DOHH2 (cell line): ENCODE measurements at regions not wholly inside any gene's neighbourhood (a gene's known extent, or its start where the extent isn't known, plus 50 kb on each side); places are given as distances from the start of the nearest gene placed in this dataset.
"Not testable (repeated sequence)": the region's sequence is repeated elsewhere in the genome, so short reads cannot be mapped to it uniquely, and the experiment has no call there.

Experiments
- H3F3A ChIP-seq: fragments of 200-600 bp; sonication (generic), shearing (Covaris generic); 2 replicates; pipeline ENCODE4 v1.6.0; 2016; ENCODE audit warnings: antibody characterized with exemption, mild to moderate bottlenecking; ENCODE audit not compliant: control insufficient read depth, insufficient read depth
- H3K27ac ChIP-seq: fragments of 200-600 bp; sonication (generic); 2 replicates; pipeline ENCODE4 v1.5.1; 2014; ENCODE audit warnings: low read depth, mild to moderate bottlenecking, low read length, moderate library complexity
- H3K27me3 ChIP-seq: fragments of 200-600 bp; sonication (generic); 2 replicates; pipeline ENCODE4 v1.6.1; 2014; ENCODE audit warnings: mild to moderate bottlenecking, low read length, mixed read lengths; ENCODE audit not compliant: control insufficient read depth
- H3K36me3 ChIP-seq: fragments of 200-600 bp; sonication (generic); 2 replicates; pipeline ENCODE4 v1.6.1; 2014; ENCODE audit warnings: mild to moderate bottlenecking, low read length, moderate library complexity, mixed read lengths; ENCODE audit not compliant: control insufficient read depth
- H3K4me1 ChIP-seq: fragments of 200-600 bp; sonication (generic); 2 replicates; pipeline ENCODE4 v1.6.1; 2014; ENCODE audit warnings: mild to moderate bottlenecking, low read length, mixed read lengths; ENCODE audit not compliant: control insufficient read depth
- H3K4me2 ChIP-seq: fragments of 200-600 bp; sonication (generic); 2 replicates; pipeline ENCODE4 v1.6.0; 2014; ENCODE audit warnings: mild to moderate bottlenecking, low read length, moderate library complexity
- H3K4me3 ChIP-seq: fragments of 200-600 bp; sonication (generic); 2 replicates; pipeline ENCODE4 v1.5.1; 2014; ENCODE audit warnings: mild to moderate bottlenecking, low read length, mixed read lengths
- H3K79me2 ChIP-seq: fragments of 200-600 bp; sonication (generic); 2 replicates; pipeline ENCODE4 v1.6.1; 2014; ENCODE audit warnings: mild to moderate bottlenecking, low read length, mixed read lengths; ENCODE audit not compliant: control insufficient read depth
- H3K9me2 ChIP-seq: fragments of 200-600 bp; sonication (generic); replicated peaks from 2 replicates; pipeline ENCODE4 v1.6.1; 2014; ENCODE audit warnings: mild to moderate bottlenecking, low read length, mixed read lengths; ENCODE audit not compliant: control insufficient read depth
- H3K9me3 ChIP-seq: fragments of 200-600 bp; sonication (generic); 2 replicates; pipeline ENCODE4 v1.6.1; 2014; ENCODE audit warnings: antibody characterized with exemption, low read length, mixed read lengths; ENCODE audit not compliant: control insufficient read depth, insufficient read depth
- H4K20me1 ChIP-seq: fragments of 200-600 bp; sonication (generic); 2 replicates; pipeline ENCODE4 v1.6.0; 2014; ENCODE audit warnings: low read depth, mild to moderate bottlenecking, antibody characterized with exemption, low read length, moderate library complexity; ENCODE audit not compliant: control insufficient read depth, insufficient read depth

DNA sequence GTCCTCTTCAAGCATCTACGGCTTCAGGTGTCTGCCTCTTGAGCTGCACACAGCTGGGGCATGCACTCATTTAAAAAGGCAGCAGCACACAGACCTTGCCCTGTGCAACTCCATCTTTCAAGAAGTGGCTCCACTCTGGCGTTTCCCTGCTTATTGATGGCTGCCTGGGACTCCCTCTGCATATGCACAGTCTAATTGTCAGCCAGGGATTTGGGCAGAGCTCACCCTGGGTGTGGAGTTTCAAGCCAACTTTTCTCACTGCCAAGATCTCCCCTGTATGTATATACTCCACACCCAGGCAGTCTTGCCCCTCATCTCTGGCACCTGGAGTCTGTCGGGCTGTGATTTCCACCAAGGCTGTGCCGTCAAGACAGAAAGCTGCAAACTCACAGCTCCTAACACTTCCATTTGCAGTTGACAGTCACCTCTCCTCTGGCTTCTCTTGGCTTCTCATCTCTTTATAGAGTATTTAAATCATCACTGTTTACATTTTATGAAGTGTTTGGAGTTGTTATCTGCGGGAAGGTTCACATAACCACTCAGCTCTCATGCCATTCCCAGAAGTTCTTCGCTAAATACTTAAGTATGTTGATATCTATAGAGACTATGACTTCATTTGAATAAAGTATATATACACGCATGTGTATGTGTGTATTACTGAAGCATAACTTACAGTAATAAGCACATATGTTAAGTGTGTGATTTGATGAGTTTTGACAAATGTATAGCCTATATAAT, 130.5 kb upstream of the ZNF469 start:
- H3K27ac ChIP-seq, H3K4me1 ChIP-seq: not testable (repeated sequence)

DNA sequence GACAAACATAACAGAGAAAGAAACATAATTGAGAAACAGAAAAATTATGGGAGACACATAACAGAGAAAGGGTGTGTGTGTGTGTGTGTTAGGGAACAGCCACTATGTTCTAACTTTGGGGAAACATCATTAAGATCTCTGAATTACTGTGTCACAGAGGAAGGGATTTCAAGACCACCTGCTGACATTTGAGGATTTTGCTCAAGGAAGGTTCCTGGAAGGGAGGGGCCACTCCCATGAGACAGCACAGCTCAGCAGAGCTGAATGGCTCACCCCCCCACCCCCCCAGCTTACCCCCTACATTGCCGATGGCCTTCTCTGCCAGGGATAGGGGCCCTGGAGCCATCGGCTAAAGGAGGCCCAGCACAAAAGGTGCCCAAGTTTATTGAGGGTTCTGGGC, 124.6 kb upstream of the ZNF469 start:
- H3F3A ChIP-seq, H3K79me2 ChIP-seq, H3K4me1 ChIP-seq, H3K4me3 ChIP-seq, H4K20me1 ChIP-seq, H3K9me3 ChIP-seq, H3K4me2 ChIP-seq, H3K9me2 ChIP-seq, H3K36me3 ChIP-seq, H3K27me3 ChIP-seq, H3K27ac ChIP-seq: not testable (repeated sequence)

More for the DNA sequence above, 130.5 kb upstream of the ZNF469 start:
- H3K79me2 ChIP-seq, H3K4me3 ChIP-seq, H3K9me3 ChIP-seq, H3K4me2 ChIP-seq, H3K9me2 ChIP-seq, H4K20me1 ChIP-seq, H3F3A ChIP-seq, H3K27me3 ChIP-seq, H3K36me3 ChIP-seq: not testable (repeated sequence)

DNA sequence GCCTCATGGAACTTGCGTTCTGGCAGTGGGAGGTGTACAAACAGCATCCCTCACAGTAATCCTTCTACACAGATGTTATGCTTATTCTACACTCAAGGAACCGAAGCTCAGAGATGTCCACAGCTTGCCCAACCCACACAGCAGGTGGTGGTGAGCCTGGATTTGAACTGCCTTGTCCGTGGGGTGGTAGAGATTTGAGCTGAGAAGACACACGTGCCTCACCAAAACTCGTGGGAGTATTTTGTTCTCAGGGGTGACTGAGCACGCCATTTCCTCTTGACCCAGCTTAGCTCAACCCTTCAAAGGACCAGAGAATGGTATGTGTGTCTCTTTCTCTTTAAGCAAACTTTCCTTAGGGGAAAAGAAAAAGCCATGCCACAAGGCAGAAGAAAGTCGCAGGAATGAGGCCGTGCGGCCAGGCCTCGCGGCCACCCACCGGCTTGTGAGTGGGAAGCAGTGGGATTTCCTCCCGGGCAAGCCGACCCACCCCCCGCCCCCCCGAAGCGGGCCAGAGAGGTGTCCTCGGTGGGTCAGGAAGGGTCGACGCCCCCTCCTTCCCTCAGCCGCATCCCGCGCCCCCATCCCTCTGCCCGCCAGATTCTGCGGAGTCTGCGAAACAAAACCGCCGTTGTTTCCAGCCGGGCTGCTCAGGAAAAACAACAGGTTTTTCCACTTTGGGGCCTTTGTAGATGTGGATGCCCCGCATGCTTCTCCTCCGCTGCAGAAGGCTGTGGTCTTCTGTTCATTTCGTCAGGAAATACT, 123.8 kb upstream of the ZNF469 start:
- H3K4me2 ChIP-seq, H3K36me3 ChIP-seq, H3K27ac ChIP-seq, H3F3A ChIP-seq, H3K9me3 ChIP-seq, H4K20me1 ChIP-seq, H3K9me2 ChIP-seq, H3K4me1 ChIP-seq, H3K27me3 ChIP-seq, H3K4me3 ChIP-seq, H3K79me2 ChIP-seq: not testable (repeated sequence)

DNA sequence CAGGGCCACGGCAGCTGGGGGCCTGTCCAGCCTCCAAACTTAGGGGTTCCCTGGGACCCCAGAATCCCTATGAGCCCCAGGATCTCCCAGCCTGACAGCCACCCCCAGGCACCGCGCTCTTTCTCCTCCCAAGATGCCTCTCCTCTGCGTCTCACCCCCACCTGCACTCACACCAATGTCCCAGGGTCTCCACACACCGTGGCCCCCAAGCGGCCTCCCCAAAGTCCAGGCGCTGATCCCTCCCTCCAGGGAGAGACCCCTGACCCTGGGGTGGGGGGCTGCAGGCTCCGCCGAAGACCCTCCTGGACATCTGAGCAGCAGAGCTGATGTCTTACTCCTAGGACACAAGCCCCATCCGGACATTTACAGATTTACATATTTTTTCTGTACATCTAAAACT, 123.2 kb upstream of the ZNF469 start:
- not testable (repeated sequence) for H3K27ac ChIP-seq, H4K20me1 ChIP-seq, H3K4me2 ChIP-seq, H3K9me2 ChIP-seq, H3K9me3 ChIP-seq, H3F3A ChIP-seq, H3K27me3 ChIP-seq, H3K4me1 ChIP-seq, H3K79me2 ChIP-seq, H3K4me3 ChIP-seq, H3K36me3 ChIP-seq

DNA sequence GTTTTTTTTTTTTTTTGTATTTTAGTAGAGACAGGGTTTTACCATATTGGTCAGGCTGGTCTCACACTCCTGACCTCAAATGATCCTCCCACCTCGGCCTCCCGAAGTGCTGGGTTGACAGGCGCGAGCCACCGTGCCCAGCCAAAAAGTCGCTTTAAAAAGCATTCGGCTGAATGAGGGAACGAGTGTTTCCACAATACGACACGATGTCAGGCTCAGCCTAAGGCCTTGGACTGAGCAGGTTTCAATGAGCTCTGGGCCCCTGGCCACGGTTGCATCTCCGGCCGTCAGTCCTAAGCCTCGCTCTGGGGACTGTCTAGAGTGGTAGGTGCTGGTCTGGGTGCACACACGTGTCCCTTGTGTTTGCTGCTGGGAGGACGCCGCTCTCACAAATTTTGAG, 122.6 kb upstream of the ZNF469 start:
- not testable (repeated sequence) for H4K20me1 ChIP-seq, H3K79me2 ChIP-seq, H3F3A ChIP-seq, H3K4me1 ChIP-seq, H3K9me3 ChIP-seq, H3K4me3 ChIP-seq, H3K9me2 ChIP-seq, H3K27ac ChIP-seq, H3K36me3 ChIP-seq, H3K27me3 ChIP-seq, H3K4me2 ChIP-seq

DNA sequence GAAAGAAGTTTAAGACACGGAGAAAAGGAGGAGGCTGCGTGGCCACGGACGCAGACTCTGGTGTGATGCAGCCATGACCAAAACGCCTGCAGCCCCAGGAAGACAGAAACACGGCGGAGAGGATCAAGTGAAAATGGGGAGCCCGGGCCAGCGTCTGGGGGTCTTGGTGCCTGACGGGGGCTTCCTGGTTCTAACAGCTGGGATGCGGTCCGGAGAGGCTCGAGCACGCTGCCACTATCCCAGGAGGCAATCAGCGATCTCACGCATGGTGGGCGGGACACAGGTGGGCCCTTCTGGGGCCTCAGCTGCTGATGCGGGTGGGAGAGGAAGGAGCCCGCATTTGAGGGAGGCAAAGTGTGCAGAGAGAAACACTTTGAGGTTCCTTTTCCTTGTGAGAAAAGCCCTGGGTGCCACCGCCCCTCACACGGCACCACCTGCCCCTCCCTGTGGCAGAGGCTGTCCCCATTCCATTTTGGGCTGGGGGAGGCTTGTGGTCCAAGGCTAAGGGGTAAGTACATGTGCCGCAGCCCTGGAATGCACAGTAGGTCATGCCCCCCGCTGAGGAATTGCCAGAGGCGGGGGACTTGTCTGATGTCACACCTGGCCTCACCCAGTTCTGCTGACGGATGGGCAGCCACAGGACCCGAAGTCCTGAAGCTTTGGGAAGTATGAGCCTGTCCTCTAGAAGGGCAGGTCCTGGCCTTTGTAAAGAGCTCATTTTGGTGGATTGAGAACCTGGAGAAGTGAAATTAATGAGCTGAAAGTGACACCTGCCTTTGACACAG, 121.7 kb upstream of the ZNF469 start:
- not testable (repeated sequence) for H3K9me3 ChIP-seq, H4K20me1 ChIP-seq, H3K79me2 ChIP-seq, H3K27me3 ChIP-seq, H3K4me1 ChIP-seq, H3K27ac ChIP-seq, H3K4me3 ChIP-seq, H3F3A ChIP-seq, H3K4me2 ChIP-seq, H3K9me2 ChIP-seq, H3K36me3 ChIP-seq

DNA sequence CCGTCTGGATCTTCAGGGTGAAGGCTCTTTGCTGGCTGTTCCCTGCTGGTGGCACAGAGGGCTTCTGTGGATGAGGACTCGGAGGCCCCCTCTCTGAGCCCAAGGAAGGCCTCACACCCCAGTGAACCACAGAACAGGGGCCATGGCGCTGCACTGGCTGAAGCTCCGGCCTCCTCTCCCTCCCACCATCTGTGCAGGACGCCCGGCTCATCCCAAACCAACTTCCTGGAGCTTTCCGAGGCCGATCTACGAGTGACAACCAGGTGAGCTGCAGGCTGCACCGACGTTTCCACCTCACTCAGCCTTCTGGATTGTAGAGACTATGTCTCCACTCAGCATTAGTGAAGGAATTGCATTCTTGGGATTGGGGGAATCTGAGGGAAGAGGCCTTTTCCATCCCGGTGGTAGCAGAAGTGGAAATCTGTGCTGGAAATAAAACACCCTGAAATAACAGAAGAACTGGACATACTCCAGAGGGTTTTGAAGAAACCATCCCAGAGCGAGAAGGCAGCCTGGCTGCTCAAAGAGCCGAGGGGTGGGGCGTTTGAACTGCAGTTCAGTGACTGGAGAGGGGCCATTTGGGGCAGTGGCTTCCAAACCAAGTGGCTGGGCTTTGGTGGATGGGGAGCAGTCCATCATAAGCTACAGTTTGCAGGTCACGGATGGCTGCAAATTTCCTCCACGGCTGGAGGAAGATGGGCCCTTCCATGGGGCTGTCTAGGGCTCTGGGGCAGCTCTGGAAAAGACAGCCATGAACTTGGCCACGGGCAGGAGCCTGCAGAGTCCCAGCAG, 120.7 kb upstream of the ZNF469 start:
- H3K4me3 ChIP-seq, H4K20me1 ChIP-seq, H3K27ac ChIP-seq, H3K9me2 ChIP-seq, H3F3A ChIP-seq, H3K27me3 ChIP-seq, H3K36me3 ChIP-seq, H3K4me2 ChIP-seq, H3K9me3 ChIP-seq, H3K4me1 ChIP-seq, H3K79me2 ChIP-seq: not testable (repeated sequence)
